Activated CD4-positive, alpha-beta T cell treated with anti-CD3 and anti-CD28 coated beads, Interleukin-2, amount 50 U/mL, for 48 hours (primary cell): ENCODE measurements at regions not wholly inside any gene's neighbourhood (a gene's known extent, or its start where the extent isn't known, plus 50 kb on each side); places are given as distances from the start of the nearest gene placed in this dataset.

Experiments
- DNase-seq, 2 experiments: peaks; one replicate each; pipeline ENCODE4 v3.0.0-alpha.2; 2020

DNA sequence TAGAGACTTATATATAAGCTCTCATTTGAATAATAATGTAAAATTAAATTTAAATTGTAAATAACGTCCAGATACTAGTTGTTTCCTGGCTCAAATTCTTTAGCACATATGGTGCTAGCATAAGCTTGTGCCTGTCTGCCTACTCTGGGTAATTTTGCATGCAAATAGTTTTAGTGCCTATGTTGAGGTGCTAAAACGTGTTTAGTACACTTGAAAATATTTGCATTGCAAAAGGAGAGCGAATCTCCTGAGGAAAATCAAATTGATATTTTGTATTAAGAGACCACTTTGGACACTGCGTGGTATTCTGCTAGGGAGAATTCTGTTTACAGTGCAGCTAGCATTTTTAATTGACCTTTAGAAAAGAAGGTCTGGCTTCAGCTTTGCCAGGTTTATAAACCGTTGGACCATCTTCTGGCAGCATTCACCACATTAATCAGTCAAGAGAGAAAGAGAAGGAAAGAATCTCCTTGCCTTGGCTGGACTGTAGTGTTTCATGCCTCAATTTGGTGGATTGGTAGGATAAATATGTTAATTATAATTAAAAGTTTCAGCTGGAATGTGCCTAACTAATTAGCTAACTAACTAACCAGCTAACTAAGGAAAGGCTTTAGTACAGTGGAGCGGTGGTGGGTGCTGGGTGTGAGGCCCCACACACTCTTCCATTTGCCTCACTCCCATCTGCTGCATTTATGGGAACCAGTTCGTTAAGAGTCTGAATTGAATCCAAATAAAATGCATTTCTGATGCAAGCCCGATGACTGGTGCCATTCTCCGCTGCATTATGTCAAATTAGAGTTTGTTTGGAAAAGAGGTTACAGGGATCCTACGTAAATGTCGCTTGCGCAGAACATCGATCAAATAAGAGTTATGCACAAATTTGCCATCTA, 150.1 kb upstream of the MPDZ start:
- DNase-seq: no peak

DNA sequence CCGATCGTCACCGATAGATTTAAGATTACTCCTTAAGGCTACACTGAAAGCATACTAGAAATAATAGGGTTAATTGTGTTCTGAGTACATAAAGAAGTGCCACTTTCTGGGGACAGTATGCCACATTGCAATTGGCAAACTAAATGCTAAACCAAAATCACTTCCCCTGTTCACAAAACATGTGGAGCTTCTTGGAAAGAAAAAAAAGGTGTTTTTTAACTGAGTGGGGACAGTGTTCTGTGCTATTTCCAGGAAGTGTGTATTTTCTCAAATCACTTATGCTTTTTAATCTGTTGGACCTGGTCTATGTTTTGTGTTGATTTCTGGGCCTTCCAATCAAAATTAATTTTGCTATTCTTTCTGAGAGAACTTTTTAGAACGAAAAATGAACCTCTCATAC, 149.3 kb upstream of the MPDZ start:
- DNase-seq: no peak

DNA sequence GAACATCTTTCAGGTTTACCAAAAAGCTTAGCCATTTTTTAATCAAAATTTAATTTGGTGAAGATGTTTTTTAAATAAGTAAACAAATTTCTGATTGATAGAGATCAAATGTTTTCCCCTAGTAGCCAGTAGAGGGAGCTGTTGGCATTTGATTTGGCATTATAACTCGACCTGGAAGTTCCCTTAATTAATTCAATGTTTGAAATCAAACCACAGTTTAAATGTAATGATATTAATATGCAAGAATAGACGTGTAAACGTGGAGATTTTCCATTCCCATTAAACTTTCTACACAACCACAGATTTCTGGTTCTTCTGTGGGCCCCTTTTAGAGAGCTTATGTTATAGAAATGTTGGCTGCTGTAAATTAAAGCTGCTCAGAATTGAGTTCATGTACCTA, 148.1 kb upstream of the MPDZ start:
- no peak for DNase-seq

DNA sequence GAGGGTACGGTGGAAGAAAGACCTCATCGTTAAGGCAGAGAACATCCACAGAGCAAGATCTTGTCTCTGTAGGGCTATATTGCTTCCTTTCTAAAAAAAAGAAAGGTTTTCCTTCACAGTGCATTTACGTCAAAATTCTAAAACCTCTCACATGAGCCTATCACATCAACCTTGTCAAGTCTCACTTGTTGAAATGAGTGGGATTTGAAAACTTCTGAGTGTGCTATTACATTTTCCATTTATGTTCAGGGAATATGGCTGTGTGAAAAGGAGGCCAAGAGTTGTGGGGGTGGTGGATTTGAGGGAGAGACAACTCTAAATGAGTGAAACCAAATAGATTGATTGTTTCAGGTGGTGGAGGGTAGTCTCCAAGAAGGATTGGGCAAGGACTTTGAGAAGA, 147.1 kb upstream of the MPDZ start:
- no peak for DNase-seq

DNA sequence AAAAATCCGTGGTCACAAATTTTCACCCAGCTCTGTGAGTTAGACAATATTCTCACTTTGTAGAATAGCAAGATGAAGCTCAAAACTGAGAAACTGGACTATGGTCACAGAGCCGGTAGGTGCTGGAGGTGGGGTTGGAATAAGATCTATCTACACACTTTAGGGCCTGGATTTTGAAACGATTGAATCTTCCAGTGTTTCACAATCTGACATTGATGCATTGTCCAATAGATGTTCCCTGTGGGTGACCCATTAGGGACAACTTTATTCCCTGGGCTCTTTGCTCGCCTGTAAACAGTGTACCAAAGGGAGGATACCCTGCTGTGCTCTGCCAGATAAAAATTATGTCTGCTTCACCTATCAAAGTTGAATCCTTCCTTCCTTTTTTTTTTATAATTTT, 145.4 kb upstream of the MPDZ start:
- DNase-seq: no peak

DNA sequence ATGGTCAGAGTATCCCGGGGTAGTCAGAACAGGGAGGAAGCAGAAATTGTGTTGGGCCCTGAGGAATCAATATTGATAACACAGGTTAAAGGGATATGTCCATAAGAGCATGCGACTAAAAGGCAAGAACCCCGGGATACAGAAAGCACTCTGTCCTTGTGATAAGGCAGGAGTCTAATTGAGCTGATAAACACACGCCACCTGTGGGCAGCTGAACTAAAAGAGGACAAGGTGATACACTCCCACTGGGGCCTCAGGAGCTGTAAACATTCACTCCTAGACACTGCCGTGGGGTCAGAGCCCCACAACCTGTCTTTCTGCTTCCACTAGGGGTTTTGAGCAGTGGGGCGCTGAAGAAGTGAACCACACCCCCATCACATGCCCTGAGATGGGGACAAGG, 144.7 kb upstream of the MPDZ start:
- DNase-seq: no peak

DNA sequence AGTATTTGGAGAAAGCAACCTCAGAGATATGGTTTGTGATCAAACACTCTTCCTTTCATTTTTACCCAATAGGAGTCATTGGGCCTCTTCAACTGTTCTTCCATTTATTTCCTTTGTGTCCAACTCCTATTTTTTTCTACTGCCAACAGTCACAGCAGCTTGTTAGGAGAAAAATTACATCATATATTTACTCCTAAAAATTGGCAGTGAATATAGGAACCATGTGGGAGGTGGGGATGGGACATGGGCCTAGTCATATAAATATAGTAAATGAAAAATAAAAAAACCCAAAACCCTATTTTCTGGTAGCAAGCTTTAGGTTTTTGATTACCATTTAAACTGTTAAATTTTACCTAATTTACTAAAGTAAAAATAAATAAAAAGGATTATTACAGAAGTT, 134.9 kb upstream of the MPDZ start:
- DNase-seq: no peak

DNA sequence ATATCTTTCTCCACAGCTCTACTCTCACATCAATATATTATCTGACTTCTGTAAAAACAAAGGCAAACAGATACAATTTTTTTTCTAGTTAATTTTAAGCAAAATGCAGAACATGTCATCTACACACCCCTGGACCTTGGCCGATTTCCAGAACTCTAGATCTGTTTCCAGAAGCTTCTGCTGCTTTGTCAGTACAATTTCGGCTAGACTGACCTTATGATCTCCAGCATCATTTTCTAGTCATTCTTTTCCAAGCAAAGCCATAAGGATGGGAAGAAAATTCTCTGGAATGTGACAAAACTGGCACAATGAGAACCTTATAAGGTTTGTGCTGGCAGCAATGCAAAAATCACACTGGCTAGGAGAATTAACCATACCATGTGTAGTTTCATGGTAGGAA, 132.8 kb upstream of the MPDZ start:
- no peak for DNase-seq

DNA sequence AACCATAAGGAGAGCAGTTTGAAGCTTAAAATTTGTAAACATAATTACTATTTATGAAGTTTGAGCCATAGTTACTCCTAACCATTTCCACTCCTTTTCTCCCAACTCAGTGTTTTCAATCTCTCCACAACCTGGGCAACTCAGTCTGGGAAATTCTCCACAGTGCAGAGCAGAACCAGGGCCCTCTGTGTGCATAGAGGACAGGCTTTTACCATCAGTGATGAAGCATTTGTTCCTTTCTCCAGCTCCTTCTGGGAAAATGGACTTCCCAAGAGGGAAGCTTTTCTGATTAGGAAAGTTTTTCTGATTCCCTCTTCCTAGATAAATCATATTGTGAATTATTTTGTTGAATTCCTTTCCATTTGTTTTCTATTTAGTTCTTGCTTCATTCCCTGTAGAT, 132.3 kb upstream of the MPDZ start:
- DNase-seq: no peak

DNA sequence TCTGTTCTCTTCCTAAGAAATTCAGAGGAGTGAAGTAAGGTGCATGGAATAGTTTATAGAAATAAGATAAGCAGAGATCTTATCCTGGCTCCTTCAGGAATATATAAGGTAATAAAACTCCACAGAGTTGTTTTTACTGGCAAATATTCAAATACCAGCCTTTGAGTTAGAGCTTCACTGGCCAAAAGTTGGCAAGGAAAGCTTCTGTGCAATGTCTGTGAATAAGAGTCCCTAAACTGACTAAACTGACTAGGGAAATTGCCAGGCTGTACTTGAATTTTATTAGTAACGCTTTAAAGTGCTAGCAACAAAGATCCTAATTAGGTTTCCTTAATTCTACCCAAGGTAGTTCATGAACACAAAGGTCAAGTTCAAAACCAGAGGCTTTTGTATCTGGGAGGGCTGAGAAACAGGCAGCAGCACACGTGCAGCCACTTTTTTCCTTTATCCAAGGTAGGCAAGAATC, 131.1 kb upstream of the MPDZ start:
- no peak for DNase-seq

DNA sequence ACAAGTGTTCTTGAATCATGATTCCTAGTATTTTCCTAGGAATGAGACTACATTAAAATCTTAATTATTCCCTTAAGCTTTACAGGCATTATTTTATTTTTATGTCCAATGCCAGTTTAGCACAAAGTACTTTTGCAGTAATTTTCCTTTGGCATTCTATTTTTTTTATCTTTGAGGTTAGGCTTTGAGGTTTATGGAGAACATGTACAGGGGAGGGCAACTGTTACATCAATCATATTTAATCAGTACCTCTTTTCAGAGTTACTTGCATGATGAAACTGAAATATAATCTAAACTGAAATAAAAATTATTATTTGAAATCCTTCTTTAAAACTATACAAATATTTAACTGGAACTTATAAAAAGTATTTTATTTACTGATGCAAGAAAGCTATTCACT, 118.2 kb upstream of the MPDZ start:
- no peak for DNase-seq

DNA sequence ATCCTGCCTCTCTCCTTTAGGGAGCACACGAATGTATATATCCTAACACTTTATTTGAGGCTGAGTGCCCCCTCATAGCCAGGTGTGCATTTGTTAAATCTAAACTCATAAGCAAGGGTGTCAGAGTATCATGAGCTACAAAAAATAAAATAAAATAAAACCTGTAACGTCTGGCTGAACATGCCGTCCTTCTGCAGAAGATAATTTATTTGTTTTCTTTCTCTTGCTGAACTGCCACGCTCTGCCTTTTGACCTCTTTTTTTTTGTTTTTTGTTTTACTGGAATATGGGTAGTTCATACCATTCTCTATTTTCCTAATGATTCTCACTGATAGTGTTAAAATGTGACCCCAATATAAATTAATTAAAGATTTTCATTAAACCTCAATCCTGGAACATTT, 117.7 kb upstream of the MPDZ start:
- no peak for DNase-seq

DNA sequence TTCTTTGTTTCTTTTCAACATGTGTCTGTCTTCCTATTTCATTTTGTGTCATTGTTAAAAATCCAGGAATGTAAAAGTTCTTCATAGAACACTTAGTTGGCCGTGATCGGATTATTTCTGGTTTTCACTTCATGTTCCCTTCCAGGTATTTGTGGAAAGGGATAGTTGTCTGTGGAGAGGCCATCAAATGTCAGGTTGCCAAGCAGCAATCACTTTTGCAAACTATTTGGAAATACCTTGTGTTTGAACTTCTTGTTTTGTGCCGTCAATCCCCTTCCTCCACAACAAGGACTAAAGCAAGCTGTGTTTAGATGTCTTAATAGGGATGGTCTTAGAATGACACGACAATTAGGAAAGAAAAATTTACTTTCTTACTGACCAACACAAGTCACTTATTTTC, 116.9 kb upstream of the MPDZ start:
- DNase-seq: no peak

DNA sequence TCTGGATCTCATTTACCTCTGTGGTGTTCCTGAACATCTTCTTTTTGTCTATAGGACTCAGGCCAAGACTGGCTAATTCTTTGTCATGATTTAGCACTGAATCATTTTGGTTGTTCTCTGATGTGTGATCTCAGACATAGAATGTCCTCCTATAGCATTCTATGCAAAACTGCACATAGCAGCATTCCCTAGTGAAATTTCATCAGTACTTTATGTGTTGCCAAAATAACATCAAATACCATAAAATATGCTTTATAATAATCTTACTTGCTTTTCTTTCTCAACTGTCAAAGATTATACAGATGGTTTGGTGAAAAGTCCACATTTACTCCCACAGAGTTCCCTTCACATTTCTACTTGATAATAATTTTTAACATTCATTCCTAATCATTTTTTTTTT, 115.7 kb upstream of the MPDZ start:
- DNase-seq: no peak

DNA sequence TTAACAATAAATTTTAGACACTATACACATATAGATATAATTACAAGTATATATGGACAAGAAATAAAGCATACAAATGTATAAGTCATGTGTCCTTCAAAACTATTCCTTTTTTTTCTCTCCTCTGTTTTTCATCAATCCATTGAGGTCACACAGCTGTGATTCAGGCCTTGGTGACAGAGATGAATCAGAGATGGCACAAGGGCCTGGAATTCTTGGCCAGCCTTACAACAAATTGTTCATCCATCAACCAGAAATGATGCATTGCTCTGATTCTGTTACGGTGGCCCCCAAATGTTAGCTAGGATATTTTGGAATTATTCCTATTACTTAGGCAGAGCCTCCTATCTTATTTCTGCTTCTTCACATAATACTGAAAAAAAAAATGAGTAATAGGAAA, 108.7 kb upstream of the MPDZ start:
- no peak for DNase-seq

DNA sequence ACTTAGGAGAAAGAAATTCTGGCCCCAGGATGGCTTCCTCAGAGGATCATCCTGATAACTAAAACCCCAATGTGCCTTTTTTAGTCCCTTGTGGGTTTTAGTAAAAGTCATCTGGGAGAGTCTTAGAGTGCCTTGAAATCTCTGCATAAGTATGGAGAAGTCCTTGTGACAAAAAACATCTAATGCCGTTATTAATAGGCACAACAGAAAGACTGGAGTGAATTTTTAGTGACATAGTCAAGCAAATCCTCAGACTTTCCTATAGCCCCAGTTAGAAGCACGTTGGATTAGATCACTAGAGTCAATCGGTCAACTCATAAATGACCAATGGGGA, 108.2 kb upstream of the MPDZ start:
- no peak for DNase-seq

DNA sequence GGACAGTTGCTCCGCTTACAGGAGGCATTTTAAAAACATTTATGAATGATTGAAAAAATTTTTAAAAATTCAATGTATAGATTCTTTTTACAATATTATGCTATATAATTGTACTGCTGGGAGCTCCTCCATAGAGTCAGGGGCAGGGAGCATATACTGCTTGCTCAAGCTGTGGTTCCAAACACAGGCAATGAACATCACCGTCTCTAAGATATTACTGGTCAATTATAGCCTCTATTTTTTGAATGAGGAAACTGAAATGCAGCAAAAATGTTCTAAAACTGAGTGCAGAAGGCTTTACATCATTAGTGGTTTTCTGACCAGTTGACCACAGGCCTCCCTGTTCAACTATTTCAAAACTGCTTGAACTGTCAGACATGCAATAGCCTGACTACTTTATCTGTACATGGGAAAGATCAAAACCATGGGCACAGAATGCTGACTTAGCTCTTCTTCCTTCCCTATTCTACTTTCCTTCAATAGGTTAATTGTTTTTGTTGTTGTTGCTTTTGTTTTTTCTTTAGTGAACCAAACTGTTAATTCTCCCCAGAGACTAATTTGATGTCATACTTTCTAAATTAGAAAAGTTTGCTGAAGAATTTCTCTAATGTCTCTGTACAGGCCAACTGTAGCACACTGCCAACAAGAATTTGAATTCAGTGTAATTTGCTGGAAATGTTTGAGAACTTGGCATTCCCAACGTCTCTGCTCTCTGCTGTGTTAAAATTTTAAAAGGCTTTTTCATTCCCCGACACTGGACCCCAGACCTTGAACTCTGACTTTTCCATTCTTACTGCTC, 107.6 kb upstream of the MPDZ start:
- no peak for DNase-seq

DNA sequence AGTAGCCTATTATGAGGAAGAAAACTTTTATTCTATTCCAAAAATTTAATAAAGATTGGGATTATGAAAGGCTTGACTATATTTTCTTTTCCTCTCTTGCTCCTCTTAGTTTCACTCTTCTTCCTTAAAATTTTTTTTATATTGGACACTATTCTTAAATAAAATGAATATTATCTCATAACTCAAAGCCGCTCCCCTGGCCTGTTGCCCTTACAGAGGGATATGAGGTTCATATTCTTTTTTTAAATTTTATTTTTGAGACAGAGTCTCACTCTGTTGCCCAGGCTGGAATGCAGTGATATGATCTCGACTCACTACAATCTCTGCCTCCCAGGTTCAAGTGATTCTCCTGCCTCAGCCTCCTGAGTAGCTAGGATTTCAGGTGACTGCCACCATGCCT, 106.8 kb upstream of the MPDZ start:
- DNase-seq: no peak

DNA sequence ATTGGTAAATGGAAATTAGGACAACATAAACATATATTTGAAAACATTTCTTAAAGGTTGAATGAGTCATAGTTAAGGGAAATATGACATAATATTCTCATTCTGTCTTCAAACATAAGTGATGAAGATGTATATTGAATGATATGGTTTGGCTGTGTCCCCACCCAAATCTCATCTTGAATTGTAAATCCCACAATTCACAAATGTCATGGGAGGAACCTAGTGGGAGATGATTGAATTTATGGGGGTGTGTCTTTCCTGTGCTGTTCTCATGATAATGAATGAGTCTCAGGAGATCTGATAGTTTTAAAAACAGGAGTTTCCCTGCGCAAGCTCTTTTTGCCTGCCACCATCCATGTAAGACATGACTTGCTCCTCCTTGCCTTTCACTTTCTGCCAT, 104.4 kb upstream of the MPDZ start:
- no peak for DNase-seq

DNA sequence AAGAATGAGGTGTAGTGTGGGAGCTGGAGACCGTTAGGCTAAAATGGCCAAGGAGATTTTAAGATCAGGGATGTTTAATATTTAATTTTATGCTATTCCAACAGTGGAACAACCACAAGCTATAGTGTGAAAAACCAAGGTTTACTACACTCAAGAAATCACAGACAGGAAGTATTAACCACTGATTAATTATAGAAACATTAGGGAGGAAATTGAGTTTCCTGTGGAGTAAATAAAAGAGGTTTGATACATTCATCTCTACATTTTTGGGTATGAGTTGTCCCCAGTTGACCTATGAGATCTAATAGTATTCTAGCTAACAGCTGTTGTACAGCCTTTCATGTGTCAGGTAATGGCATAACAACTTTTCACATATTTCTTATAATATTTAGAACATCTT, 103.7 kb upstream of the MPDZ start:
- no peak for DNase-seq

DNA sequence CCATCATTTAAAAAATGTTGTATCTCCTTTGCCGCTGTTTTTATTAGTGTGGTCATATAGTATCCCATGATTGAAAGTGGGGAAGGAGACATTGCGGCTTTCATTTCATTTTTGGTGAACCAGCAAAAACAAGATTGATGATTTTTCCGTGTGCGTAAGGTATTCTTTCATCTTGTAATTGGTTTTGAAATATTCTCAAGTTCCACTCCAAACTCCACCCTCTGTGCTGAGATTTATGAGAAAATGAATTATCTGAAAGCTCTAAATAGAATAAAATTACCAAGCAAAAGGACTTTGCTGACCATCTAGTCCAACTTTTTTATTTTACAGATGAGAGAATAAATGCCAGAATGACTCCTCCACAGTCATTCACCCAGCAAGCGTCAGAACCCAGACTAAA, 103.1 kb upstream of the MPDZ start:
- no peak for DNase-seq

DNA sequence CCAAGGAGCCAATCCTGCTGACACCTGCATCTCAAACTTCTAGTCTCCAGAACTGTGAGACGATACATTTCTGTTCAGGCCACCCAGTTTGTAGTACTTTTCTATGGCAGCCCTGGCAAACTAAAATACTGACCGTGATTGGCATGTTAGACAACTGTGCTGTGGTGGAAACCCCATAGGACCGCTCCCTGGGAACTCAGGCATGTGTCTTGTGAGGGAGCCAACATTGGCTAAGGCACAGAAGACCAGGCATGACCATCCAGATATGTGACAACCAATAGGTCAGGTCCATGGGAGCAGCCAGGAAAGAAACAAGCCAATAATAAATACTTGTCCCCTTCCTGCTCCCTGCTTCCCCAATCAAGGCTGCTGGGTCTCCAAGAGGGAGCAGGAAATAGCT, 101.4 kb upstream of the MPDZ start:
- no peak for DNase-seq

DNA sequence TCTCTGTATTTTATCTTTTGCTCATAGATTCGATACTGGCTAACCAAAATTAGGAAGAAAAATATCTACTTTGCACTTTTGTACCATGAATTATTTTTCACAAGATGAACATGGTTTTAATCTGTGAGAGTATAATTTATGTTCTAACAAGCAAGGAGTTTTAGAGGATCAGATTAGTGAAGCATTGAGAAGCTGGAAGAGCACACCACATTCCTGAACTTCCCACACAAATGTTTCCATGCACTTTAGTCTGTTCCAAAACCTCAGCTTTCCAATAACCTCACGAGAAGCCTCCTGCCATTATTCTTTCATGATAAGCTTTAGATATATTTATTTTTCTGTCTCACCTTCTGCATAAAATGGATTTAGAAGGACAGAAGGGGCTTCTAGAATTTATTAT, 98.7 kb upstream of the MPDZ start:
- DNase-seq: no peak

DNA sequence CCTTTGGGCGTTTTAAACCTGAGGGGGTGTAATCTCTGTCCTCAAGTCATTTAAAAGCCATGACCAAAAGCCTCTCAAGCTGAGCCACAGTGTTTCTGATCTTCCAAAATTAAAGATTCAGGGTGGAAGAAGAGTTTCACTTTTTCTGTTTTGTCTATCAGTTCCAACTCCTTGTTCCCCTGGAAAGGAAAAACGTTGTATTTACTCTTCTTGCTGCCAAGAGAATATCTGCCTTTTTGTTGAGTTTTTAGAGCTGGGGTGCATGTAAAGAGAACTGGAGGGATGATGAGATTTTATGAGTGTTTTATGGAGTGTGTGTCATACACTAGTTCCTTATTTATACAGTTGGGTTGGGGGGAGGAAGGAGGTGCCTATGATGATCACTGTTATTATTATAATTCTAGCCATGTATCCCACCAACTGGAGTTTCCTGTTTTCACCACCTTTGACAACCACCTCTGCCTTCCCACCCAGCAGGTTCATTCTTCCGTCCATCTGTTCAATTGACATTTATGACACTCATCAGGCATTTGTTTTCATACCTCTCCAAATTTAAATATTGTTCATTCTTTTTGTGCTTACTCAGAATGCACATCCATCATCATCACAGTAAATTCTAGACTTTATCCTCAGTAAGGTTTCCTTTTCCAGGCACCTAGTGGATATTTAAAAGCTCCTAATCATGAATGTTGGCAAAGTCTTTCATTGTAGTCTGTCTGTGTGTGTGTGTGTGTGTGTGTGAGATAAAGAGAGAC, 97.9 kb upstream of the MPDZ start:
- no peak for DNase-seq
